ENCODE measurements at regions not wholly inside any gene's neighbourhood (a gene's known extent, or its start where the extent isn't known, plus 50 kb on each side); places are given as distances from the start of the nearest gene placed in this dataset.

DNA sequence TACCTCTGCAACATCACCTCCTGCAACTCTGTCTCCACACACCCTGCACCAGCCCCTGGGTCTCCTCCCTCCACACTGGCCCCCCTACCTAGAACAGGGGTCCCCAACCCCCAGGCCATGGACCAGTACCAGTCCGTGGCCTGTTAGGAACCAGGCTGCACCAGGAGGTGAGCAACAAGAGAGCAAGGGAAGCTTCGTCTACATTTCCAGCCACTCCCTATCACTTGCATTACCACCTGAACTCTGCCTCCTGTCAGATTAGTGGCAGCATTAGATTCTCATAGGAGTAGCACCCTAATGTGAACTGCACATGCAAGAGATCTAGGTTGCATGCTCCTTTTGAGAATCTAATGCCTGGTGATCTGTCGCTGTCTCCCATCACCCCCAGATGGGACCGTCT is 108.8 kb upstream of the WDR11 start (continued):
- TF ChIP-seq MXD4 (CRISPR knock-in tag; IDR thresholded peaks at IDR 0.05; ENCODE audit: borderline replicate concordance) (no peak), ZNF317 (CRISPR knock-in tag; IDR thresholded peaks at IDR 0.05; ENCODE audit: borderline replicate concordance, low read depth) (no peak), CREB1 (CRISPR knock-in tag; IDR thresholded peaks at IDR 0.05) (no peak), ZNF219 (CRISPR knock-in tag; IDR thresholded peaks at IDR 0.05; ENCODE audit: borderline replicate concordance) (no peak), NR3C1 (CRISPR knock-in tag; conservative IDR thresholded peaks at IDR 0.05; ENCODE audit: low read depth) (no peak), EMX1 (CRISPR knock-in tag; IDR thresholded peaks at IDR 0.05) (no peak), ZNF423 (CRISPR knock-in tag; IDR thresholded peaks at IDR 0.05) (no peak), TP53 (CRISPR knock-in tag; IDR thresholded peaks at IDR 0.05) (no peak), CBFB (CRISPR knock-in tag; IDR thresholded peaks at IDR 0.05; ENCODE audit: low read depth) (no peak), SMAD3 (CRISPR knock-in tag; IDR thresholded peaks at IDR 0.05; ENCODE audit: borderline replicate concordance) (no peak), NFATC4 (CRISPR knock-in tag; IDR thresholded peaks at IDR 0.05) (no peak)
- TF ChIP-seq, protein P1, sequence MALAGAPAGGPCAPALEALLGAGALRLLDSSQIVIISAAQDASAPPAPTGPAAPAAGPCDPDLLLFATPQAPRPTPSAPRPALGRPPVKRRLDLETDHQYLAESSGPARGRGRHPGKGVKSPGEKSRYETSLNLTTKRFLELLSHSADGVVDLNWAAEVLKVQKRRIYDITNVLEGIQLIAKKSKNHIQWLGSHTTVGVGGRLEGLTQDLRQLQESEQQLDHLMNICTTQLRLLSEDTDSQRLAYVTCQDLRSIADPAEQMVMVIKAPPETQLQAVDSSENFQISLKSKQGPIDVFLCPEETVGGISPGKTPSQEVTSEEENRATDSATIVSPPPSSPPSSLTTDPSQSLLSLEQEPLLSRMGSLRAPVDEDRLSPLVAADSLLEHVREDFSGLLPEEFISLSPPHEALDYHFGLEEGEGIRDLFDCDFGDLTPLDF (CRISPR knock-in tag; IDR thresholded peaks at IDR 0.05): no peak
- TF ChIP-seq, protein P2, sequence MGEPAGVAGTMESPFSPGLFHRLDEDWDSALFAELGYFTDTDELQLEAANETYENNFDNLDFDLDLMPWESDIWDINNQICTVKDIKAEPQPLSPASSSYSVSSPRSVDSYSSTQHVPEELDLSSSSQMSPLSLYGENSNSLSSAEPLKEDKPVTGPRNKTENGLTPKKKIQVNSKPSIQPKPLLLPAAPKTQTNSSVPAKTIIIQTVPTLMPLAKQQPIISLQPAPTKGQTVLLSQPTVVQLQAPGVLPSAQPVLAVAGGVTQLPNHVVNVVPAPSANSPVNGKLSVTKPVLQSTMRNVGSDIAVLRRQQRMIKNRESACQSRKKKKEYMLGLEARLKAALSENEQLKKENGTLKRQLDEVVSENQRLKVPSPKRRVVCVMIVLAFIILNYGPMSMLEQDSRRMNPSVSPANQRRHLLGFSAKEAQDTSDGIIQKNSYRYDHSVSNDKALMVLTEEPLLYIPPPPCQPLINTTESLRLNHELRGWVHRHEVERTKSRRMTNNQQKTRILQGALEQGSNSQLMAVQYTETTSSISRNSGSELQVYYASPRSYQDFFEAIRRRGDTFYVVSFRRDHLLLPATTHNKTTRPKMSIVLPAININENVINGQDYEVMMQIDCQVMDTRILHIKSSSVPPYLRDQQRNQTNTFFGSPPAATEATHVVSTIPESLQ (CRISPR knock-in tag; IDR thresholded peaks at IDR 0.05): no peak
- TF ChIP-seq, protein P3, sequence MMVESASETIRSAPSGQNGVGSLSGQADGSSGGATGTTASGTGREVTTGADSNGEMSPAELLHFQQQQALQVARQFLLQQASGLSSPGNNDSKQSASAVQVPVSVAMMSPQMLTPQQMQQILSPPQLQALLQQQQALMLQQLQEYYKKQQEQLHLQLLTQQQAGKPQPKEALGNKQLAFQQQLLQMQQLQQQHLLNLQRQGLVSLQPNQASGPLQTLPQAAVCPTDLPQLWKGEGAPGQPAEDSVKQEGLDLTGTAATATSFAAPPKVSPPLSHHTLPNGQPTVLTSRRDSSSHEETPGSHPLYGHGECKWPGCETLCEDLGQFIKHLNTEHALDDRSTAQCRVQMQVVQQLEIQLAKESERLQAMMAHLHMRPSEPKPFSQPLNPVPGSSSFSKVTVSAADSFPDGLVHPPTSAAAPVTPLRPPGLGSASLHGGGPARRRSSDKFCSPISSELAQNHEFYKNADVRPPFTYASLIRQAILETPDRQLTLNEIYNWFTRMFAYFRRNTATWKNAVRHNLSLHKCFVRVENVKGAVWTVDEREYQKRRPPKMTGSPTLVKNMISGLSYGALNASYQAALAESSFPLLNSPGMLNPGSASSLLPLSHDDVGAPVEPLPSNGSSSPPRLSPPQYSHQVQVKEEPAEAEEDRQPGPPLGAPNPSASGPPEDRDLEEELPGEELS (CRISPR knock-in tag; IDR thresholded peaks at IDR 0.05): no peak

DNA sequence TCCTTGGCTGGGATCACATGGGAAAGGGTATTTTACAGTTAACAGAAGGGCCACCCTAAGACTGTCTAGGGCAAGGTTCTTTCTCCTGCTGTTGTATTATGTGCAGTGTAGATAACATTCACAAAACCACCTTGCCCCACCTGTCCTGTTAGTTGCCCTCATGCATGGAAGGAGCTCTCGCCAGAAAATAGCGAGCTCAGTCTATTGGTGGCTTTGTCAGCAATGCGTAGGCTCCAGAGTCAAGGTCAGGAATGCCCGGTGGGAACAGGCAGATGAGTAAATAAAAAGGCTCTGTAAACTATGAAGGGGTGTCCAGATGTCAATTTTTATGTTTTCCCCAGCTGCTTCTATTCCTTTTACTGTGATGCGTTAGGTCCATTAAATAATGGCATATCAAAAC is 107.1 kb upstream of the WDR11 start:
- no peak for DNase-seq (ENCODE audit: low spot score)
- H3K9me3 Mint-ChIP-seq: peaks cover 7% of the 10 kb centered on the region; the same call in 1 of the 2 replicates
- no peak for ATAC-seq
- ChIA-PET CTCF (no interaction called here), POLR2A (no interaction called here)
- H3K27ac Mint-ChIP-seq: no peak overlapping the region
- peaks cover 24% of the 10 kb centered on the region for H3K4me1 Mint-ChIP-seq
- no peaks in the 10 kb centered on the region for H3K36me3 Mint-ChIP-seq
- no peaks in the 10 kb centered on the region; the same call in 1 of the 2 replicates for H3K27me3 Mint-ChIP-seq (ENCODE audit: low read depth)
- H3K4me3 Mint-ChIP-seq: no peak overlapping the region
- TF ChIP-seq FOXJ3 (CRISPR knock-in tag; IDR thresholded peaks at IDR 0.05; ENCODE audit: borderline replicate concordance): no peak
- TF ChIP-seq SP1 (CRISPR knock-in tag; conservative IDR thresholded peaks at IDR 0.05): no peak
- TF ChIP-seq NFATC4 (CRISPR knock-in tag; IDR thresholded peaks at IDR 0.05): no peak
- no peak for TF ChIP-seq NR1H2 (CRISPR knock-in tag; IDR thresholded peaks at IDR 0.05)
- TF ChIP-seq ZNF423 (CRISPR knock-in tag; IDR thresholded peaks at IDR 0.05): no peak
- TF ChIP-seq ZNF138 (CRISPR knock-in tag; conservative IDR thresholded peaks at IDR 0.05): no peak
- TF ChIP-seq, protein P4, sequence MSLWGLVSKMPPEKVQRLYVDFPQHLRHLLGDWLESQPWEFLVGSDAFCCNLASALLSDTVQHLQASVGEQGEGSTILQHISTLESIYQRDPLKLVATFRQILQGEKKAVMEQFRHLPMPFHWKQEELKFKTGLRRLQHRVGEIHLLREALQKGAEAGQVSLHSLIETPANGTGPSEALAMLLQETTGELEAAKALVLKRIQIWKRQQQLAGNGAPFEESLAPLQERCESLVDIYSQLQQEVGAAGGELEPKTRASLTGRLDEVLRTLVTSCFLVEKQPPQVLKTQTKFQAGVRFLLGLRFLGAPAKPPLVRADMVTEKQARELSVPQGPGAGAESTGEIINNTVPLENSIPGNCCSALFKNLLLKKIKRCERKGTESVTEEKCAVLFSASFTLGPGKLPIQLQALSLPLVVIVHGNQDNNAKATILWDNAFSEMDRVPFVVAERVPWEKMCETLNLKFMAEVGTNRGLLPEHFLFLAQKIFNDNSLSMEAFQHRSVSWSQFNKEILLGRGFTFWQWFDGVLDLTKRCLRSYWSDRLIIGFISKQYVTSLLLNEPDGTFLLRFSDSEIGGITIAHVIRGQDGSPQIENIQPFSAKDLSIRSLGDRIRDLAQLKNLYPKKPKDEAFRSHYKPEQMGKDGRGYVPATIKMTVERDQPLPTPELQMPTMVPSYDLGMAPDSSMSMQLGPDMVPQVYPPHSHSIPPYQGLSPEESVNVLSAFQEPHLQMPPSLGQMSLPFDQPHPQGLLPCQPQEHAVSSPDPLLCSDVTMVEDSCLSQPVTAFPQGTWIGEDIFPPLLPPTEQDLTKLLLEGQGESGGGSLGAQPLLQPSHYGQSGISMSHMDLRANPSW (CRISPR knock-in tag; conservative IDR thresholded peaks at IDR 0.05; ENCODE audit: low read depth): no peak
- no peak for TF ChIP-seq OVOL2 (CRISPR knock-in tag; IDR thresholded peaks at IDR 0.05; ENCODE audit: borderline replicate concordance)
- no peak for TF ChIP-seq TEAD4 (CRISPR knock-in tag; IDR thresholded peaks at IDR 0.05)
- TF ChIP-seq, protein P5, sequence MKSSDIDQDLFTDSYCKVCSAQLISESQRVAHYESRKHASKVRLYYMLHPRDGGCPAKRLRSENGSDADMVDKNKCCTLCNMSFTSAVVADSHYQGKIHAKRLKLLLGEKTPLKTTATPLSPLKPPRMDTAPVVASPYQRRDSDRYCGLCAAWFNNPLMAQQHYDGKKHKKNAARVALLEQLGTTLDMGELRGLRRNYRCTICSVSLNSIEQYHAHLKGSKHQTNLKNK (CRISPR knock-in tag; IDR thresholded peaks at IDR 0.05): no peak
- TF ChIP-seq, protein P6, sequence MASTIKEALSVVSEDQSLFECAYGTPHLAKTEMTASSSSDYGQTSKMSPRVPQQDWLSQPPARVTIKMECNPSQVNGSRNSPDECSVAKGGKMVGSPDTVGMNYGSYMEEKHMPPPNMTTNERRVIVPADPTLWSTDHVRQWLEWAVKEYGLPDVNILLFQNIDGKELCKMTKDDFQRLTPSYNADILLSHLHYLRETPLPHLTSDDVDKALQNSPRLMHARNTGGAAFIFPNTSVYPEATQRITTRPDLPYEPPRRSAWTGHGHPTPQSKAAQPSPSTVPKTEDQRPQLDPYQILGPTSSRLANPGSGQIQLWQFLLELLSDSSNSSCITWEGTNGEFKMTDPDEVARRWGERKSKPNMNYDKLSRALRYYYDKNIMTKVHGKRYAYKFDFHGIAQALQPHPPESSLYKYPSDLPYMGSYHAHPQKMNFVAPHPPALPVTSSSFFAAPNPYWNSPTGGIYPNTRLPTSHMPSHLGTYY (CRISPR knock-in tag; IDR thresholded peaks at IDR 0.05): no peak
- TF ChIP-seq, protein P7, sequence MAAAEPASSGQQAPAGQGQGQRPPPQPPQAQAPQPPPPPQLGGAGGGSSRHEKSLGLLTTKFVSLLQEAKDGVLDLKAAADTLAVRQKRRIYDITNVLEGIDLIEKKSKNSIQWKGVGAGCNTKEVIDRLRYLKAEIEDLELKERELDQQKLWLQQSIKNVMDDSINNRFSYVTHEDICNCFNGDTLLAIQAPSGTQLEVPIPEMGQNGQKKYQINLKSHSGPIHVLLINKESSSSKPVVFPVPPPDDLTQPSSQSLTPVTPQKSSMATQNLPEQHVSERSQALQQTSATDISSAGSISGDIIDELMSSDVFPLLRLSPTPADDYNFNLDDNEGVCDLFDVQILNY (CRISPR knock-in tag; IDR thresholded peaks at IDR 0.05): no peak
- TF ChIP-seq GABPB1 (CRISPR knock-in tag; IDR thresholded peaks at IDR 0.05): no peak
- TF ChIP-seq ZNF671 (CRISPR knock-in tag; IDR thresholded peaks at IDR 0.05): no peak
